HCT116 (cell line): ENCODE measurements at regions not wholly inside any gene's neighbourhood (a gene's known extent, or its start where the extent isn't known, plus 50 kb on each side); places are given as distances from the start of the nearest gene placed in this dataset.

ENCODE experiments used
- ATAC-seq: fragments of 200-7000 bp; cut with Tn5 transposase; 2 replicates; pipeline ENCODE4 v1.9.1; 2020; ENCODE audit warnings: mild to moderate bottlenecking, moderate library complexity
- BruUV-seq: library from RNA; stranded (reverse); fragments of 400-500 nt; replicated peaks from 2 replicates; lab custom pipeline; 2021; lab: Mats Ljungman, UMichigan
- CTCF ChIA-PET: fragments of 300-600 bp; sonication (Branson Sonifier 250); formaldehyde crosslinking; loops from one replicate; lab custom pipeline; 2021; ENCODE audit warnings: antibody characterized with exemption; lab: Charles Lee
- POLR2A ChIA-PET: fragments of 300-600, 350-600 bp; sonication (Branson Sonifier 250); formaldehyde crosslinking; loops from one replicate; lab custom pipeline; 2021; ENCODE audit warnings: antibody characterized with exemption; lab: Charles Lee
- RAD21 ChIA-PET, 2 experiments: fragments of 300-600 bp; sonication (Branson Sonifier 250); formaldehyde crosslinking; loops; one replicate each; lab custom pipeline; 2023; ENCODE audit warnings: low total read pairs in 2 of 2; ENCODE audit not compliant: uncharacterized antibody in 2 of 2, unreplicated experiment in 2 of 2, low non-redundant PET in 1 of 2; lab: Charles Lee
- DNase-seq: peaks from one replicate; pipeline ENCODE4 v3.0.0-alpha.2; 2010; ENCODE audit warnings: low read depth, low spot score
- H2AFZ ChIP-seq: fragments of 200-600 bp; shearing (Covaris generic), sonication (generic); 2 replicates; pipeline ENCODE4 v1.6.1; 2017; ENCODE audit warnings: low read depth, mixed run types, mixed read lengths, antibody characterized with exemption, low read length; ENCODE audit not compliant: poor library complexity, severe bottlenecking
- H3K27ac ChIP-seq: 2 replicates; pipeline ENCODE4 v1.5.1; 2012; ENCODE audit warnings: low read depth, low read length
- H3K27me3 ChIP-seq: fragments of 200-600 bp; sonication (generic); 2 replicates; pipeline ENCODE4 v1.6.1; 2016; ENCODE audit warnings: mixed run types, low read length, mixed read lengths; ENCODE audit not compliant: insufficient read depth
- H3K36me3 ChIP-seq, 2 experiments: fragments of 200-500 bp in 1 of 2; fragments of 200-600 bp in 1 of 2; sonication (Bioruptor generic) in 1 of 2; sonication (generic) in 1 of 2; 2 replicates each; pipeline versions ENCODE4 v1.5.1 to v1.6.1; 2014 to 2016; ENCODE audit warnings: low read length in 2 of 2, inconsistent platforms in 1 of 2, mixed read lengths in 1 of 2, mixed run types in 1 of 2; ENCODE audit not compliant: insufficient read depth in 2 of 2, control insufficient read depth in 1 of 2
- H3K4me1 ChIP-seq, 2 experiments: fragments of 200-600 bp in 1 of 2; sonication (generic) in 1 of 2; 2 replicates each; pipeline versions ENCODE4 v1.5.1 to v1.6.1; 2012 to 2017; ENCODE audit warnings: low read length in 2 of 2, inconsistent platforms in 1 of 2, mild to moderate bottlenecking in 1 of 2, mixed read lengths in 1 of 2, mixed run types in 1 of 2, moderate library complexity in 1 of 2; ENCODE audit not compliant: insufficient read depth in 2 of 2, control insufficient read depth in 1 of 2
- H3K4me2 ChIP-seq: fragments of 200-600 bp; sonication (generic); 2 replicates; pipeline ENCODE4 v1.6.1; 2017; ENCODE audit warnings: mixed run types, low read length, mixed read lengths
- H3K4me3 ChIP-seq, 2 experiments: fragments of 200-600 bp in 1 of 2; sonication (generic) in 1 of 2; replicated peaks in 1 of 2; 2 replicates each; pipeline ENCODE4 v1.5.1; 2011 to 2016; ENCODE audit warnings: low read length in 2 of 2, control low read depth in 1 of 2, low read depth in 1 of 2, mild to moderate bottlenecking in 1 of 2, mixed read lengths in 1 of 2, mixed run types in 1 of 2
- H3K79me2 ChIP-seq: fragments of 200-600 bp; sonication (generic); 2 replicates; pipeline ENCODE4 v1.6.1; 2017; ENCODE audit warnings: mild to moderate bottlenecking, mixed run types, low read length, moderate library complexity, mixed read lengths; ENCODE audit not compliant: insufficient read depth
- H3K9ac ChIP-seq: fragments of 200-600 bp; sonication (generic); 2 replicates; pipeline ENCODE4 v1.6.1; 2016; ENCODE audit warnings: low read length, mixed read lengths
- H3K9me2 ChIP-seq: fragments of 200-600 bp; sonication (generic), shearing (Covaris generic); 2 replicates; pipeline ENCODE4 v1.6.1; 2017; ENCODE audit warnings: mixed run types, mild to moderate bottlenecking, moderate library complexity; ENCODE audit not compliant: insufficient read depth
- H3K9me3 ChIP-seq, 2 experiments: fragments of 200-500 bp in 1 of 2; fragments of 200-600 bp in 1 of 2; sonication (Bioruptor generic) in 1 of 2; sonication (generic) in 1 of 2; 2 replicates each; pipeline ENCODE4 v1.6.1; 2014 to 2017; ENCODE audit warnings: low read length in 2 of 2, mixed read lengths in 2 of 2, inconsistent platforms in 1 of 2, low read depth in 1 of 2, mild to moderate bottlenecking in 1 of 2, mixed run types in 1 of 2, moderate library complexity in 1 of 2; ENCODE audit not compliant: control insufficient read depth in 1 of 2, insufficient read depth in 1 of 2
- H4K20me1 ChIP-seq: fragments of 200-600 bp; sonication (generic), shearing (Covaris generic); 2 replicates; pipeline ENCODE4 v1.6.1; 2017; ENCODE audit warnings: mixed run types, mild to moderate bottlenecking, moderate library complexity; ENCODE audit not compliant: insufficient read depth
- EGR1 ChIP-seq: IDR thresholded peaks from 2 replicates; pipeline ENCODE4 v1.6.1; 2012; ENCODE audit warnings: low read depth
- ELF1 ChIP-seq: IDR thresholded peaks from 2 replicates; pipeline ENCODE4 v1.6.1; 2012; ENCODE audit warnings: low read depth, borderline replicate concordance
- EZH2phosphoT487 ChIP-seq: fragments of 200-600 bp; IDR thresholded peaks from 2 replicates; pipeline ENCODE4 v1.6.1; 2018; ENCODE audit warnings: antibody characterized with exemption, borderline replicate concordance
- JUND ChIP-seq: IDR thresholded peaks from 2 replicates; pipeline ENCODE4 v1.6.1; 2012
- RAD21 ChIP-seq: IDR thresholded peaks from 2 replicates; pipeline ENCODE4 v1.6.1; 2012; ENCODE audit warnings: low read depth, mild to moderate bottlenecking
- SIN3A ChIP-seq: IDR thresholded peaks from 2 replicates; pipeline ENCODE4 v1.6.1; 2012; ENCODE audit warnings: low read depth
- SP1 ChIP-seq: IDR thresholded peaks from 2 replicates; pipeline ENCODE4 v1.6.1; 2012; ENCODE audit warnings: low read depth
- SRF ChIP-seq: IDR thresholded peaks from 2 replicates; pipeline ENCODE4 v1.6.1; 2012; ENCODE audit warnings: low read depth
- TCF7L2 ChIP-seq: IDR thresholded peaks from 2 replicates; pipeline ENCODE4 v1.7.0; 2011; ENCODE audit warnings: borderline replicate concordance, inconsistent platforms; ENCODE audit not compliant: insufficient read depth, insufficient read length; ENCODE audit errors: extremely low read depth
- YY1 ChIP-seq: IDR thresholded peaks from 2 replicates; pipeline ENCODE4 v1.6.1; 2011; ENCODE audit warnings: low read length, low read depth, moderate library complexity, mild to moderate bottlenecking; ENCODE audit not compliant: insufficient replicate concordance; ENCODE audit errors: extremely low read depth
- intact Hi-C: fragments of 100-400 bp; cut with micrococcal nuclease; formaldehyde crosslinking; loops from 2 replicates; pipeline ENCODE4 v1.10.0; 2022
- TF ChIP-seq, protein P1 (sequence below), 3 experiments: fragments of 200-600 bp in 1 of 3; sonication (generic) in 1 of 3; IDR thresholded peaks in 2 of 3; conservative IDR thresholded peaks in 1 of 3; 2 replicates each; pipeline ENCODE4 v1.5.1; 2012 to 2017; ENCODE audit warnings: low read depth in 2 of 3, low read length in 2 of 3, antibody characterized with exemption in 1 of 3, borderline replicate concordance in 1 of 3, control low read depth in 1 of 3, mild to moderate bottlenecking in 1 of 3, mixed read lengths in 1 of 3, mixed run types in 1 of 3, moderate library complexity in 1 of 3; ENCODE audit not compliant: insufficient read depth in 1 of 3
- TF ChIP-seq, protein P2 (sequence below): IDR thresholded peaks from 2 replicates; pipeline ENCODE4 v1.6.1; 2012

DNA sequence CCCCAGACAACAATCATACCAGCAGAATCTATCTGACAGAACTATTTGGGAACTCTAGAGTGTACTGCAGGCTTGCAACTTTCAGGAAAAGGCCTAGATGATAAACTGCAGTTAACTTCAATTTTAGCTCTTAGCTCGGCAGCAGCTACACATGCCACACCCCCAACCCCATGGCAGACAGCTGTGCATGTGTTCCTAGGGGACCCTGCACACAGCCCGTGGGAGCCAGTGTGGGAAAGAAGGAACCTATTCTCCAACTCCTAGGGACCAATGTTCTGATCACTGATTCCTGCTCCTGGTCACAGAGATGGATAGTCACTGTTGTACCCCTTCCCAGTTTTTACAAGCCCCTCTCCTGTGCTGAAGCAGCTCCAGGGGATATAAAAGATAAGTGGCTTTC is 179.6 kb downstream of the DRD1 start:
- ChIA-PET POLR2A (no interaction called here), RAD21 (no interaction called here), CTCF (interaction anchor here (1.3 kb wide), 1 partner anchor 21 kb away, joined by 3 read pairs; no protein-coding TSS in a partner anchor)
- H3K4me1 ChIP-seq: peaks cover 14 to 17% of the 10 kb centered on the region in 2 experiments; a peak in 3 of 4 replicates
- H3K36me3 ChIP-seq: no peaks in the 10 kb centered on the region
- no peaks in the 10 kb centered on the region for H3K9me3 ChIP-seq
- H3K79me2 ChIP-seq: no peaks in the 10 kb centered on the region
- TF ChIP-seq SRF: no peak
- TF ChIP-seq SP1: no peak
- no peak for TF ChIP-seq RAD21
- TF ChIP-seq SIN3A: no peak
- no peak for TF ChIP-seq TCF7L2
- TF ChIP-seq, protein P1, sequence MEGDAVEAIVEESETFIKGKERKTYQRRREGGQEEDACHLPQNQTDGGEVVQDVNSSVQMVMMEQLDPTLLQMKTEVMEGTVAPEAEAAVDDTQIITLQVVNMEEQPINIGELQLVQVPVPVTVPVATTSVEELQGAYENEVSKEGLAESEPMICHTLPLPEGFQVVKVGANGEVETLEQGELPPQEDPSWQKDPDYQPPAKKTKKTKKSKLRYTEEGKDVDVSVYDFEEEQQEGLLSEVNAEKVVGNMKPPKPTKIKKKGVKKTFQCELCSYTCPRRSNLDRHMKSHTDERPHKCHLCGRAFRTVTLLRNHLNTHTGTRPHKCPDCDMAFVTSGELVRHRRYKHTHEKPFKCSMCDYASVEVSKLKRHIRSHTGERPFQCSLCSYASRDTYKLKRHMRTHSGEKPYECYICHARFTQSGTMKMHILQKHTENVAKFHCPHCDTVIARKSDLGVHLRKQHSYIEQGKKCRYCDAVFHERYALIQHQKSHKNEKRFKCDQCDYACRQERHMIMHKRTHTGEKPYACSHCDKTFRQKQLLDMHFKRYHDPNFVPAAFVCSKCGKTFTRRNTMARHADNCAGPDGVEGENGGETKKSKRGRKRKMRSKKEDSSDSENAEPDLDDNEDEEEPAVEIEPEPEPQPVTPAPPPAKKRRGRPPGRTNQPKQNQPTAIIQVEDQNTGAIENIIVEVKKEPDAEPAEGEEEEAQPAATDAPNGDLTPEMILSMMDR (IDR thresholded peaks at IDR 0.05 in 2 of 3, conservative IDR thresholded peaks at IDR 0.05 in 1 of 3; ENCODE audit: borderline replicate concordance in 1 of 3, insufficient read depth in 1 of 3, low read depth in 2 of 3, low read length in 2 of 3): no peak
- TF ChIP-seq, protein P2, sequence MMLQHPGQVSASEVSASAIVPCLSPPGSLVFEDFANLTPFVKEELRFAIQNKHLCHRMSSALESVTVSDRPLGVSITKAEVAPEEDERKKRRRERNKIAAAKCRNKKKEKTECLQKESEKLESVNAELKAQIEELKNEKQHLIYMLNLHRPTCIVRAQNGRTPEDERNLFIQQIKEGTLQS: no peak
- no peak for TF ChIP-seq YY1
- no peak for TF ChIP-seq ELF1
- TF ChIP-seq EGR1: no peak
- no peak for TF ChIP-seq JUND
- TF ChIP-seq EZH2phosphoT487: no peak
- no peaks in the 10 kb centered on the region for H3K9me2 ChIP-seq
- no peaks in the 10 kb centered on the region for H3K27me3 ChIP-seq
- no peak overlapping the region for H2AFZ ChIP-seq
- no peaks in the 10 kb centered on the region for H4K20me1 ChIP-seq
- intact Hi-C loops: no loop called here
- ATAC-seq: no peak
- H3K27ac ChIP-seq: no peak overlapping the region
- no peak overlapping the region for H3K4me3 ChIP-seq
- H3K4me2 ChIP-seq: no peak overlapping the region
- no peak overlapping the region for H3K9ac ChIP-seq
- BruUV-seq: no TSS peak
- no peak for DNase-seq
